ENCODE measurements at regions not wholly inside any gene's neighbourhood (a gene's known extent, or its start where the extent isn't known, plus 50 kb on each side); places are given as distances from the start of the nearest gene placed in this dataset.
A peak's percentile ranks its signal among the peaks of the same experiment; 100 is the strongest.

DNA sequence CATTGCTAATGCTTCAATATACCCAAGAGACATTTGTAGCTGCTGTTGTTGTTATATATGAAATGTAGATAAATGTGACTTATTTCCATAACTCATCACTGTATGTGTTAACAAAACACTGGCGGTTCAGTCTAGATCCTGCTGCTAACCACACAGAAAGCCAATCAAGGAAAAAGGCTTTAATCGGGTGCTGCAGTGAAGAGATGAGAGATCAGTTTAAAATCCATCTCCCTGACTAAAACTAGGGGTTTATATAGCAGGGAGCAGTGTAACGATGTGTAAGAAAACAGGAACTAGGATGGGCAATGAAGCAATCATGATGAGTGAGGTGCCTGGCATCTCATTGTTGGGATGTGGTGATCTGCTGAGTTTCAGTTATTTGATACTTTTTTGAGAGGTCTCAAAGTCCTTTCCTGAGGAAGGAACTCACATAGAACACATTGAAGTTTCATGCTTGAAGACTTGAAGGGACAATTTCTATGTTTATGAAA, 677.7 kb upstream of the CDH7 start:
- DNase-seq (ENCODE audit: low spot score): no peak
- Histone ChIP-seq H3K4me1 (ENCODE audit: insufficient read depth) (no peaks in the 10 kb centered on the region), H4K20me1 (ENCODE audit: insufficient read depth, poor library complexity, severe bottlenecking) (no peaks in the 10 kb centered on the region), H3K79me2 (no peaks in the 10 kb centered on the region), H3K36me3 (replicated peaks; ENCODE audit: insufficient read depth, low read depth) (no peaks in the 10 kb centered on the region), H2AFZ (no peak overlapping the region), H3K27me3 (no peaks in the 10 kb centered on the region), H3K9me3 (ENCODE audit: low read depth) (no peaks in the 10 kb centered on the region), H3K4me3 (no peak overlapping the region), H3K4me2 (no peak overlapping the region), H3K9me2 (replicated peaks; ENCODE audit: insufficient read depth) (no peaks in the 10 kb centered on the region), H3K27ac (no peak overlapping the region)
- TF ChIP-seq EZH2phosphoT487 (IDR thresholded peaks at IDR 0.05; ENCODE audit: low read depth, severe bottlenecking, unreplicated experiment): no peak
- TF ChIP-seq EZH2 (IDR thresholded peaks at IDR 0.05; ENCODE audit: borderline replicate concordance): no peak
- no peak for TF ChIP-seq CTCF (IDR thresholded peaks at IDR 0.05; ENCODE audit: poor library complexity)
- WGBS (ENCODE audit: low lambda C conversion rate, missing lambda C conversion rate): 86% methylated on average over 3 of the region's 3 CpGs

DNA sequence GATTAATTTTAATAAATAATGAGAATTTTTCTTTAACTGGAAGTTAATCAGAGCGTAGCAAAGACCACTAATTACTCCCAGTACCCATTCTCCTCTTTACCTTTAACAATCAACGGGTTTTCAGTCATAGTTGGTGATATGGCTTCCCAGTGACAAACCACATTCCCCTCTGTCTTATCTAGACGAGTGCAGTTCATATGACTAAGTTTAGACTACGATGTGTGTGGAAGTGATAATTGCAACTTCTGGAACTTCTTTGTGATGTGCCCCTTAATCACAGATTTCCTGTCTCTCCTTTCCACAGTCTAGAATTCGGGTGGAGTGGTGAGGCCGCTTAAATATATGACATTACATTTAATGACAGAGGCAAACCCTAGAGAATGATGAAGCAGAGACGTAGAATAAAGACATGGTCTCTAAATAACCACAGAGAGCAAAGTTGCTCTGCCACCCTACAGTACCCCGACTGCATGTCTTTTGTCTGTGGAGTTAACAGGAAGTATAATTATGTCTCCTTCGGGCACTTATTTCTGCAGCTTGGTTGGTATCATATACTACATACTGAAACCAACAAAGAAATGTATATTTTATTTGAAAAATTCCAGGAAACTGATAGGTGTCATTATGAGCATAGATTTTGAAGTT, 693.3 kb upstream of the CDH7 start:
- Histone ChIP-seq H4K20me1 (ENCODE audit: insufficient read depth, poor library complexity, severe bottlenecking) (no peaks in the 10 kb centered on the region), H3K4me1 (ENCODE audit: insufficient read depth) (no peaks in the 10 kb centered on the region), H3K79me2 (no peaks in the 10 kb centered on the region), H2AFZ (peak overlapping the region; percentile 3), H3K9me3 (ENCODE audit: low read depth) (no peaks in the 10 kb centered on the region), H3K36me3 (replicated peaks; ENCODE audit: insufficient read depth, low read depth) (no peaks in the 10 kb centered on the region), H3K4me2 (peak overlapping the region; percentile 49), H3K27me3 (no peaks in the 10 kb centered on the region), H3K9me2 (replicated peaks; ENCODE audit: insufficient read depth) (no peaks in the 10 kb centered on the region), H3K27ac (no peak overlapping the region), H3K4me3 (no peak overlapping the region)
- WGBS (ENCODE audit: low lambda C conversion rate, missing lambda C conversion rate): 63% methylated on average over 9 of the region's 9 CpGs
- no peak for TF ChIP-seq EZH2phosphoT487 (IDR thresholded peaks at IDR 0.05; ENCODE audit: low read depth, severe bottlenecking, unreplicated experiment)
- TF ChIP-seq CTCF (IDR thresholded peaks at IDR 0.05; ENCODE audit: poor library complexity): no peak
- no peak for TF ChIP-seq EZH2 (IDR thresholded peaks at IDR 0.05; ENCODE audit: borderline replicate concordance)
- no peak for DNase-seq (ENCODE audit: low spot score)

- Histone ChIP-seq H3K4me2 (no peak overlapping the region), H3K4me3 (no peak overlapping the region), H3K9me3 (ENCODE audit: low read depth) (no peaks in the 10 kb centered on the region), H3K27ac (no peak overlapping the region), H2AFZ (no peak overlapping the region), H3K27me3 (no peaks in the 10 kb centered on the region), H4K20me1 (ENCODE audit: insufficient read depth, poor library complexity, severe bottlenecking) (no peaks in the 10 kb centered on the region), H3K79me2 (no peaks in the 10 kb centered on the region), H3K36me3 (replicated peaks; ENCODE audit: insufficient read depth, low read depth) (no peaks in the 10 kb centered on the region), H3K4me1 (ENCODE audit: insufficient read depth) (no peaks in the 10 kb centered on the region), H3K9me2 (replicated peaks; ENCODE audit: insufficient read depth) (no peaks in the 10 kb centered on the region)
- no peak for TF ChIP-seq CTCF (IDR thresholded peaks at IDR 0.05; ENCODE audit: poor library complexity)
- no peak for DNase-seq (ENCODE audit: low spot score)
- 56% methylated on average over 2 of the region's 2 CpGs for WGBS (ENCODE audit: low lambda C conversion rate, missing lambda C conversion rate)
Measured at GRCh38 chr18:65056575-65056974, 694.2 kb upstream of the CDH7 start.

Data from hepatocyte (in vitro differentiated cells).